ENCODE measurements at regions not wholly inside any gene's neighbourhood (a gene's known extent, or its start where the extent isn't known, plus 50 kb on each side); places are given as distances from the start of the nearest gene placed in this dataset.
"Not testable (repeated sequence)": the region's sequence is repeated elsewhere in the genome, so short reads cannot be mapped to it uniquely, and the experiment has no call there.

DNA sequence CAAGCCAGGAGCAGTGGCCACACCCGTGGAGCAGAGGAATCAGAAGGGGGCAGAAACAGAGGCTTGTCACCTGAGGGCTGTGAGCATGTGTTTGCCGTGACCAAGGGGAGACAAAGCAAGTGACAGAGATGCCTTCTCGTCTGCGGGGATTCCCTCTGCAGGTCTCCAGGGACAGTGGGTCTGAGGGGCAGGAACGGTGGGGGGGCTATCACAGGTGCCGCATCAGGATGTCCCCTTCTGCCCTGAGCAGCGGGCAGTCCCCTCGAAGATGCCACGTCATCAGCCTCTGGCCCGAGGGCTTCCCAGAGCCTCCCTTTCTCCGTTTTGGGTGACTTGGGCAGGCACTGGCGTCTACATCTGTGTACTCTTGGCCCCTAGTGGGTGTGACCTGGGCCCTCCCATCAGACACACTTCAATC, 338.7 kb downstream of the PREX1 start:
- DNase-seq (no peak), ATAC-seq (no peak)
- Histone ChIP-seq H3K9me3 (no peaks in the 10 kb centered on the region), H3K4me1 (ENCODE audit: low read depth) (no peaks in the 10 kb centered on the region), H3K36me3 (ENCODE audit: low read depth) (no peaks in the 10 kb centered on the region), H3K4me3 (no peak overlapping the region)
- TF ChIP-seq, protein P1, sequence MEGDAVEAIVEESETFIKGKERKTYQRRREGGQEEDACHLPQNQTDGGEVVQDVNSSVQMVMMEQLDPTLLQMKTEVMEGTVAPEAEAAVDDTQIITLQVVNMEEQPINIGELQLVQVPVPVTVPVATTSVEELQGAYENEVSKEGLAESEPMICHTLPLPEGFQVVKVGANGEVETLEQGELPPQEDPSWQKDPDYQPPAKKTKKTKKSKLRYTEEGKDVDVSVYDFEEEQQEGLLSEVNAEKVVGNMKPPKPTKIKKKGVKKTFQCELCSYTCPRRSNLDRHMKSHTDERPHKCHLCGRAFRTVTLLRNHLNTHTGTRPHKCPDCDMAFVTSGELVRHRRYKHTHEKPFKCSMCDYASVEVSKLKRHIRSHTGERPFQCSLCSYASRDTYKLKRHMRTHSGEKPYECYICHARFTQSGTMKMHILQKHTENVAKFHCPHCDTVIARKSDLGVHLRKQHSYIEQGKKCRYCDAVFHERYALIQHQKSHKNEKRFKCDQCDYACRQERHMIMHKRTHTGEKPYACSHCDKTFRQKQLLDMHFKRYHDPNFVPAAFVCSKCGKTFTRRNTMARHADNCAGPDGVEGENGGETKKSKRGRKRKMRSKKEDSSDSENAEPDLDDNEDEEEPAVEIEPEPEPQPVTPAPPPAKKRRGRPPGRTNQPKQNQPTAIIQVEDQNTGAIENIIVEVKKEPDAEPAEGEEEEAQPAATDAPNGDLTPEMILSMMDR (IDR thresholded peaks at IDR 0.05) = no peak
- intact Hi-C loops (cut with DNase I, micrococcal nuclease) = no loop called here

DNA sequence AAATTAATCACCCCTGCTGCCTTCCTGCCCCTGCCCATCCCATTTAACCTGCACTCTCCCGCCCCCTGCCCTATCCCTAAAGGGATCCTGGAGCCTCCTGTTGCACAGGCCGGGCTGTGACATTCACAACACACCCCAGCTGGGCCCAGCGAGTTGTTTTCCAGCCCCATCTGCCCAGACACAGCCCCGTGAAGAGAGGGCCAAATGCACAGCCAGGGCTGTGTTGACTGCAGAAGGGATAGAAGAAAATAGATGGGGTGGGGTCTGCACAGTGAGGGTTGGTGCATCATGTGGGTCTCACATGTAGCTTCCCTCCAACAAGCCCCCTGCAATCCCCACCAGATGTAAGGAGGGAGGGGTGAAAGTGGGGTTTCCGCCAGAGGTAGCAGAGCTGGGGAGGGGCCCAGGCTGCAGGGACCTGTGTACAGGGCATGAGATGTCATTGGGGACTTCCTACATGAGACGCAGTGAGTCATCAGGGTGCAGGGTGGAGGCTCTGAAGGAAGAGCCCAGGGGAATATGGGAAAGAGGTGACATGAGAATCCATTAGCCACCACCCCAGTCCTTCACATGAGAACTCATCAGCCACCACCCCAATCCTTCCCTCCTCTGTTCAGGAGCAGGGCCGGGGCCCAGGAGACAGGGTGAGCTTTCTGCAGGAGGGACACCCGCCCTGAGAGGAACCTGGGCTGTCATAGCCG, 339.3 kb downstream of the PREX1 start:
- intact Hi-C loops (cut with DNase I, micrococcal nuclease); DNase-seq; H3K4me1 ChIP-seq (ENCODE audit: low read depth); H3K4me3 ChIP-seq; H3K36me3 ChIP-seq (ENCODE audit: low read depth); H3K9me3 ChIP-seq: not testable (repeated sequence)
- peak; percentile 18 for ATAC-seq

DNA sequence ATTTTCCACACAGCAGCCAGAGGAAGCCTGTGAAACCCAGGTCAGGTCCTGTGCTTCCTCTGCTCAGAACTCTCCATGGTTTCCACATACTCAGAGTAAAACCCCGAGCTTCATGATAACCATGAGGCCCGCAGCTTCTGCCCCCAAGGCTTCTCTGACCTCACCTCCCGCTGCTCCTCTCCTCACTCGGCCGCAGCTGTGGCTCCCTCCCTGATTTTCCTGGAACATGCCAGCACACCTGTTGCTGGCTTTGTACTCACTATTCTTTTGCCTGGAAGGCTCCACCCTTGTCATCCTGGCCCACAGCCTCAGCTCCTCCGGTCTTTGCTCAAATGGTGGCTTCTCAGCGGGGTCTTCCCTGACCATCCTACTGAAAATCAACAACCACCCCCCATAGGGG, 341.7 kb downstream of the PREX1 start:
- H3K9me3 ChIP-seq = no peaks in the 10 kb centered on the region
- no peaks in the 10 kb centered on the region for H3K4me1 ChIP-seq (ENCODE audit: low read depth)
- no peaks in the 10 kb centered on the region for H3K36me3 ChIP-seq (ENCODE audit: low read depth)
- no peak for DNase-seq
- TF ChIP-seq, protein P1 (IDR thresholded peaks at IDR 0.05) = no peak
- no peak overlapping the region for H3K4me3 ChIP-seq
- intact Hi-C loops (cut with DNase I, micrococcal nuclease) = no loop called here
- no peak for ATAC-seq

DNA sequence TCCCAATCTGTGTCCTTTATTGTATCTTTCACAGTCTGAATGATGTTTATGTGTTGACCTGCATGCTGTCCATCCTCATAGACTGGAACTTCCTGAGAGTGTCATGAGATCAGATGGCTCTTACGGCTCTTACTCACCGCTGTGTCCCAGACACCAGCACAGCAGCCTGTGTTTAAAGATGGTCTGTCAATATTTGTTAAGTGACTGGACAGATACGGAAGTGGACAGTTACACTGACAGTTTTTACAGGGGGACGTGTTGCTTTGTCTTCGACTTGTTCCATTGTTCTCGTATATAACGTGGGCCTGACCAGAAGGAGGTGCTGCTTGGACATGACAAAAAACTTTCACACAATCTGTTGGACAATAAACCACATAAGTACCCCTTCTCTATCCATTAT, 342.6 kb downstream of the PREX1 start:
- H3K4me1 ChIP-seq (ENCODE audit: low read depth); intact Hi-C loops (cut with DNase I, micrococcal nuclease); DNase-seq; H3K4me3 ChIP-seq; H3K36me3 ChIP-seq (ENCODE audit: low read depth); H3K9me3 ChIP-seq: not testable (repeated sequence)
- peak; percentile 49 for ATAC-seq

DNA sequence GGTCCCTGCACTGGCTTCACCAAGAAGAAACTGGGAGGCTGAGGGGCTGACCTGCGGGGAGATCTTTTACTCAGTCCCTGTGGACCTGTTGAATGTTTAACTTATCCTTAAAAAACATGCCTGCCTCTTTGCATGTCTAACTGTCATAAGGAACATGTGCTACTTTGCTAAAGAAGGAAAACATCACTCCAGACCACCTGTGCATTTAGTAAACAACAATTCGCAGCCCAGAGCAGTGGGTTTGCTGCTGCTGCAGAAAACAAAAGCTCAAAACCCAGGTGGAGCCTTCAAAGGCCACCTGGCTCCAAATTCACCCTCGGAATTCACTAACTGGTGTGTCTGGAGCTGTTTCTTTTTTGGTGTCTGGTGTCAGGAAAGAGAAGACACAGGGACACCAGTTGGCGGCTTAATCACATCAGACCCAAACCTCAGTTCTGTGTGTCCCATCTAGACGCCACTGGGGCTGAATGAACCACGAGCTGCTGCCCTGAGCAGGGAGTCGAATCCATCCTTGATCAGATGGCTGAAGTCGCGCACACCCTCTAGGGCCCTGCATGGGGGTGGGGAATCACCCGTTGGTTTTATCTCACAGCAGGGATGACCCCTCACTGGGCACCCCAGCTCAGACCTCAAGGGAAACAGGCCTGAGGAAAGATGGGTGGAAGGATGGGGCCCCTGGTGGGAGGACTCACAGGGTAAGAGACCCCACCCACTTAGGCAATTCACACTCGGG, 344.3 kb downstream of the PREX1 start:
- H3K9me3 ChIP-seq = no peaks in the 10 kb centered on the region
- DNase-seq (no peak), ATAC-seq (no peak)
- intact Hi-C loops (cut with DNase I, micrococcal nuclease) = no loop called here
- TF ChIP-seq, protein P1 (IDR thresholded peaks at IDR 0.05) = no peak
- no peaks in the 10 kb centered on the region for H3K36me3 ChIP-seq (ENCODE audit: low read depth)
- no peaks in the 10 kb centered on the region for H3K4me1 ChIP-seq (ENCODE audit: low read depth)
- no peak overlapping the region for H3K4me3 ChIP-seq

DNA sequence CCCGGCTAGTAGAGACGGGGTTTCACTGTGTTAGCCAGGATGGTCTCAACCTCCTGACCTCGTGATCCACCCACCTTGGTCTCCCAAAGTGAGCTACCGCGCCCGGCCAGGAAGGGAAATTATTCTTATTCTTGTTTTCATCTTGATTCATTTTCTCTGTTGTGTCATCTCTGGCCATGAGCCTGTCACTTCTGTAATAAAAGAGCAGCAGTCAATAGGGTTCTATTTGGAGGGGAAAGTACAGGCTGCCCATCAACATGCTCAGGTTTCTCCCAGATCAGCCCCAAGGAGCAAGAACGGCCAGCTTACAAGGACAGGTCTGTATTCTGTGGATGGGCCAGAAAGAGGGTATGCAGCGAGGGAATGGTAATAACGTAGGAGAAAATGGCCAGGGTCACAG, 345.0 kb downstream of the PREX1 start:
- Histone ChIP-seq H3K4me3 (no peak overlapping the region), H3K36me3 (ENCODE audit: low read depth) (no peaks in the 10 kb centered on the region), H3K9me3 (no peaks in the 10 kb centered on the region), H3K4me1 (ENCODE audit: low read depth) (no peaks in the 10 kb centered on the region)
- no peak for ATAC-seq
- DNase-seq = no peak
- TF ChIP-seq, protein P1 (IDR thresholded peaks at IDR 0.05) = no peak
- intact Hi-C loops (cut with DNase I, micrococcal nuclease) = no loop called here
